Mucosa of descending colon (tissue), 3 donors: ENCODE measurements at regions not wholly inside any gene's neighbourhood (a gene's known extent, or its start where the extent isn't known, plus 50 kb on each side); places are given as distances from the start of the nearest gene placed in this dataset.
A peak's percentile ranks its signal among the peaks of the same experiment; 100 is the strongest.
"Not testable (repeated sequence)": the region's sequence is repeated elsewhere in the genome, so short reads cannot be mapped to it uniquely, and the experiment has no call there.

Experiments
- ATAC-seq: fragments of 200-7000 bp; cut with Tn5 transposase; one replicate; pipeline ENCODE4 v1.9.1; 2020; ENCODE audit warnings: mild to moderate bottlenecking, moderate library complexity
- DNase-seq, 3 donors: peaks; one replicate each; pipeline ENCODE4 v3.0.0-alpha.2; 2020
- H3K36me3 ChIP-seq: fragments of 200-600 bp; one replicate; pipeline ENCODE4 v1.8.0; 2021; ENCODE audit warnings: low read depth, mild to moderate bottlenecking
- H3K4me1 ChIP-seq: fragments of 200-600 bp; one replicate; pipeline ENCODE4 v1.8.0; 2021; ENCODE audit warnings: low read depth, mild to moderate bottlenecking
- H3K4me3 ChIP-seq: fragments of 200-600 bp; one replicate; pipeline ENCODE4 v1.8.0; 2021; ENCODE audit warnings: mild to moderate bottlenecking
- H3K9me3 ChIP-seq: fragments of 200-600 bp; one replicate; pipeline ENCODE4 v1.8.0; 2021; ENCODE audit warnings: mild to moderate bottlenecking
- CTCF ChIP-seq: fragments of 200-600 bp; IDR thresholded peaks from one replicate; pipeline ENCODE4 v1.8.0; 2022; ENCODE audit warnings: antibody characterized with exemption, mild to moderate bottlenecking
- intact Hi-C, 2 donors: fragments of 100-400 bp; cut with DNase I in 1 of 2; cut with micrococcal nuclease in 1 of 2; formaldehyde crosslinking; loops; one replicate each; pipeline versions ENCODE4 v1.11.0 to v1.11.1; 2022; cut with DNase I, micrococcal nuclease
- donor health status: DM: no; HTN: no; CAD: no; lungs with moderate emphysema.
- donor health status: DM: no; HTN: no; CAD: no.
- donor health status: DM: no; HTN: yes; CAD: no.

- ATAC-seq = no peak
- intact Hi-C loops = no loop called here
- Histone ChIP-seq H3K36me3 (no peaks in the 10 kb centered on the region), H3K4me1 (no peaks in the 10 kb centered on the region), H3K4me3 (no peak overlapping the region), H3K9me3 (no peaks in the 10 kb centered on the region)
- TF ChIP-seq CTCF = no peak
- no peak for DNase-seq
These were observed 179.5 kb downstream of the YTHDC2 start for GRCh38 chr5:113692891-113693457.

GRCh38 chr5:113693701-113694100 is 180.2 kb downstream of the YTHDC2 start:
- no peaks in the 10 kb centered on the region for H3K36me3 ChIP-seq
- no peaks in the 10 kb centered on the region for H3K4me1 ChIP-seq
- peak in 1 of 3 donors; percentile 30 for DNase-seq
- no peak for ATAC-seq
- TF ChIP-seq CTCF = no peak
- no peaks in the 10 kb centered on the region for H3K9me3 ChIP-seq
- no peak overlapping the region for H3K4me3 ChIP-seq
- intact Hi-C loops = no loop called here

GRCh38 chr5:113694576-113694975 is 181.1 kb downstream of the YTHDC2 start:
- Histone ChIP-seq H3K4me3 (no peak overlapping the region), H3K36me3 (no peaks in the 10 kb centered on the region), H3K9me3 (no peaks in the 10 kb centered on the region), H3K4me1 (no peaks in the 10 kb centered on the region)
- intact Hi-C loops = no loop called here
- ATAC-seq (no peak), DNase-seq (no peak)
- no peak for TF ChIP-seq CTCF

- peaks cover 16% of the 10 kb centered on the region for H3K9me3 ChIP-seq
- intact Hi-C loops = no loop called here
- no peaks in the 10 kb centered on the region for H3K36me3 ChIP-seq
- no peaks in the 10 kb centered on the region for H3K4me1 ChIP-seq
- ATAC-seq (no peak), DNase-seq (no peak)
- H3K4me3 ChIP-seq = no peak overlapping the region
- no peak for TF ChIP-seq CTCF
These were observed 189.8 kb downstream of the YTHDC2 start for GRCh38 chr5:113703266-113703665.

- no peak for DNase-seq
- no peak overlapping the region for H3K4me3 ChIP-seq
- intact Hi-C loops = no loop called here
- H3K4me1 ChIP-seq = no peaks in the 10 kb centered on the region
- no peaks in the 10 kb centered on the region for H3K36me3 ChIP-seq
- peaks cover 16% of the 10 kb centered on the region for H3K9me3 ChIP-seq
- TF ChIP-seq CTCF = no peak
- no peak for ATAC-seq
These were observed 192.2 kb downstream of the YTHDC2 start for GRCh38 chr5:113705657-113706056.

GRCh38 chr5:113713051-113713450 is 199.6 kb downstream of the YTHDC2 start:
- no peak for ATAC-seq
- H3K36me3 ChIP-seq = no peaks in the 10 kb centered on the region
- DNase-seq = no peak
- no peak overlapping the region for H3K4me3 ChIP-seq
- no peaks in the 10 kb centered on the region for H3K4me1 ChIP-seq
- TF ChIP-seq CTCF = no peak
- intact Hi-C loops = no loop called here
- peaks cover 24% of the 10 kb centered on the region for H3K9me3 ChIP-seq

- intact Hi-C loops = not testable (repeated sequence)
These were observed 202.4 kb downstream of the YTHDC2 start for GRCh38 chr5:113715921-113716320.

More at GRCh38 chr5:113715921-113716320, 202.4 kb downstream of the YTHDC2 start:
- not testable (repeated sequence) for H3K4me3 ChIP-seq, H3K36me3 ChIP-seq, H3K4me1 ChIP-seq, ATAC-seq, DNase-seq
- peaks cover 24% of the 10 kb centered on the region for H3K9me3 ChIP-seq
